HG03469 (cell line): ENCODE measurements at regions not wholly inside any gene's neighbourhood (a gene's known extent, or its start where the extent isn't known, plus 50 kb on each side); places are given as distances from the start of the nearest gene placed in this dataset.
"Not testable (repeated sequence)": the region's sequence is repeated elsewhere in the genome, so short reads cannot be mapped to it uniquely, and the experiment has no call there.

Experiments used
- ATAC-seq: cut with Tn5 transposase; IDR thresholded peaks from one replicate; pipeline ENCODE4 v1.9.1; 2021; ENCODE audit warnings: mild to moderate bottlenecking, moderate library complexity, moderate number of reproducible peaks; ENCODE audit not compliant: unreplicated experiment

GRCh38 chr5:166127766-166128570, 2163.5 kb upstream of the WWC1 start:
- ATAC-seq = no peak

GRCh38 chr5:166145107-166145506, 2146.3 kb upstream of the WWC1 start:
- ATAC-seq = not testable (repeated sequence)

- ATAC-seq = no peak
These were observed 2127.3 kb upstream of the WWC1 start for GRCh38 chr5:166163996-166164610.

- no peak for ATAC-seq
These were observed 2125.8 kb upstream of the WWC1 start for GRCh38 chr5:166165596-166165995.

- ATAC-seq = no peak
These were observed 2125.4 kb upstream of the WWC1 start for GRCh38 chr5:166166071-166166470.

- no peak for ATAC-seq
These were observed 2118.8 kb upstream of the WWC1 start for GRCh38 chr5:166172597-166172996.

GRCh38 chr5:166178411-166179080, 2112.9 kb upstream of the WWC1 start:
- no peak for ATAC-seq

- no peak for ATAC-seq
These were observed 2106.3 kb upstream of the WWC1 start for GRCh38 chr5:166185185-166185584.

- ATAC-seq = no peak
These were observed 2102.7 kb upstream of the WWC1 start for GRCh38 chr5:166188501-166189325.

GRCh38 chr5:166192696-166193095, 2098.7 kb upstream of the WWC1 start:
- no peak for ATAC-seq

- no peak for ATAC-seq
These were observed 2095.5 kb upstream of the WWC1 start for GRCh38 chr5:166195981-166196380.

GRCh38 chr5:166200532-166200931, 2090.9 kb upstream of the WWC1 start:
- no peak for ATAC-seq

- no peak for ATAC-seq
These were observed 2079.8 kb upstream of the WWC1 start for GRCh38 chr5:166211640-166212039.

- ATAC-seq = no peak
These were observed 2055.1 kb upstream of the WWC1 start for GRCh38 chr5:166236327-166236726.

GRCh38 chr5:166240705-166241104, 2050.7 kb upstream of the WWC1 start:
- no peak for ATAC-seq

GRCh38 chr5:166245556-166245955, 2045.9 kb upstream of the WWC1 start:
- no peak for ATAC-seq

GRCh38 chr5:166251786-166252185, 2039.7 kb upstream of the WWC1 start:
- ATAC-seq = no peak

GRCh38 chr5:166257661-166258060, 2033.8 kb upstream of the WWC1 start:
- ATAC-seq = no peak

- no peak for ATAC-seq
These were observed 2029.0 kb upstream of the WWC1 start for GRCh38 chr5:166262395-166262794.

- ATAC-seq = no peak
These were observed 2023.5 kb upstream of the WWC1 start for GRCh38 chr5:166267907-166268306.

GRCh38 chr5:166270712-166271111, 2020.7 kb upstream of the WWC1 start:
- no peak for ATAC-seq
